Sigmoid colon (tissue), 4 donors: ENCODE measurements at regions not wholly inside any gene's neighbourhood (a gene's known extent, or its start where the extent isn't known, plus 50 kb on each side); places are given as distances from the start of the nearest gene placed in this dataset.

Experiments
- EP300 ChIP-seq, 4 donors: sonication (generic); formaldehyde crosslinking; IDR thresholded peaks; one replicate each; pipeline ENCODE4 v1.6.1; 2017; ENCODE audit warnings: antibody characterized with exemption in 4 of 4
- POLR2A ChIP-seq, 2 donors: fragments of 450-650 bp; IDR thresholded peaks; one replicate each; pipeline ENCODE4 v1.6.1; 2016; ENCODE audit warnings: antibody characterized with exemption in 2 of 2, mild to moderate bottlenecking in 2 of 2, moderate library complexity in 2 of 2
- POLR2AphosphoS5 ChIP-seq, 4 donors: sonication (generic); formaldehyde crosslinking; IDR thresholded peaks; one replicate each; pipeline ENCODE4 v1.6.1; 2017; ENCODE audit warnings: antibody characterized with exemption in 4 of 4
- TF ChIP-seq, protein P1 (sequence below), 4 experiments: fragments of 450-650 bp in 3 of 4; fragments of 200-600 bp in 1 of 4; IDR thresholded peaks; one replicate each; pipeline ENCODE4 v1.5.1; 2016 to 2019; ENCODE audit warnings: antibody characterized with exemption in 4 of 4, mild to moderate bottlenecking in 3 of 4, moderate library complexity in 2 of 4

DNA sequence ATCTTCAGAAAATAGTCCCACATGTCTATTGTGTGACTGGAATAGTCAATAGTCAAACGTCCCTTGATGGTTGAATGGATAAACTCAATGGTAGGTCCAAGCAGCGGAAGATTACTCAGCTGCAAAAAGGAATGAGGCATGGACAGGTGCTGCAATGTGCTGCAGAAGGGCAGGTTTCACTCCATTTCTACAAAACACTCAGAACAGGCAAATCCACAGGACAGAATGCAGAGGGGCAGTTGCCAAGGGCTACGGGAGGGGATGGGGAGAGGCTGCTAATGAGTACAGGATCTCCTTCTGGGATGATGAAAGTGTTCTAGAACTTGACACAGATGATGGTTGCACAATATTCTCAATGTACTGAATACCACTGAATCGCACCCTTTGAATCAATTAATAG, 151.0 kb downstream of the RBFOX3 start:
- TF ChIP-seq POLR2A (IDR thresholded peaks at IDR 0.05) (no peak), EP300 (IDR thresholded peaks at IDR 0.05) (no peak), POLR2AphosphoS5 (IDR thresholded peaks at IDR 0.05) (no peak)
- TF ChIP-seq, protein P1, sequence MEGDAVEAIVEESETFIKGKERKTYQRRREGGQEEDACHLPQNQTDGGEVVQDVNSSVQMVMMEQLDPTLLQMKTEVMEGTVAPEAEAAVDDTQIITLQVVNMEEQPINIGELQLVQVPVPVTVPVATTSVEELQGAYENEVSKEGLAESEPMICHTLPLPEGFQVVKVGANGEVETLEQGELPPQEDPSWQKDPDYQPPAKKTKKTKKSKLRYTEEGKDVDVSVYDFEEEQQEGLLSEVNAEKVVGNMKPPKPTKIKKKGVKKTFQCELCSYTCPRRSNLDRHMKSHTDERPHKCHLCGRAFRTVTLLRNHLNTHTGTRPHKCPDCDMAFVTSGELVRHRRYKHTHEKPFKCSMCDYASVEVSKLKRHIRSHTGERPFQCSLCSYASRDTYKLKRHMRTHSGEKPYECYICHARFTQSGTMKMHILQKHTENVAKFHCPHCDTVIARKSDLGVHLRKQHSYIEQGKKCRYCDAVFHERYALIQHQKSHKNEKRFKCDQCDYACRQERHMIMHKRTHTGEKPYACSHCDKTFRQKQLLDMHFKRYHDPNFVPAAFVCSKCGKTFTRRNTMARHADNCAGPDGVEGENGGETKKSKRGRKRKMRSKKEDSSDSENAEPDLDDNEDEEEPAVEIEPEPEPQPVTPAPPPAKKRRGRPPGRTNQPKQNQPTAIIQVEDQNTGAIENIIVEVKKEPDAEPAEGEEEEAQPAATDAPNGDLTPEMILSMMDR (IDR thresholded peaks at IDR 0.05): no peak
